GM11168 (cell line): ENCODE measurements at regions not wholly inside any gene's neighbourhood (a gene's known extent, or its start where the extent isn't known, plus 50 kb on each side); places are given as distances from the start of the nearest gene placed in this dataset.

Experiments used
- in situ Hi-C: fragments of 300-500 bp; cut with MboI; formaldehyde crosslinking; loops from one replicate; pipeline ENCODE4 v1.12.0; 2022; ENCODE audit warnings: low sequenced_read_pairs; ENCODE audit not compliant: unreplicated experiment

- in situ Hi-C loops = no loop called here
Observed at GRCh38 chr21:23801292-23801691, 1806.0 kb downstream of the MRPL39 start.

GRCh38 chr21:23799376-23799775 is 1807.9 kb downstream of the MRPL39 start:
- in situ Hi-C loops = no loop called here

GRCh38 chr21:23792300-23792699 is 1815.0 kb downstream of the MRPL39 start:
- in situ Hi-C loops = no loop called here

- in situ Hi-C loops = no loop called here
Observed at GRCh38 chr21:23789864-23790263, 1817.4 kb downstream of the MRPL39 start.

- in situ Hi-C loops = no loop called here
Observed at GRCh38 chr21:23780326-23780725, 1827.0 kb downstream of the MRPL39 start.

GRCh38 chr21:23743821-23744220 is 1863.5 kb downstream of the MRPL39 start:
- in situ Hi-C loops = no loop called here

- in situ Hi-C loops = no loop called here
Observed at GRCh38 chr21:23740463-23740862, 1866.8 kb downstream of the MRPL39 start.

GRCh38 chr21:23732776-23733175 is 1874.5 kb downstream of the MRPL39 start:
- in situ Hi-C loops = no loop called here

GRCh38 chr21:23729331-23729730 is 1878.0 kb downstream of the MRPL39 start:
- in situ Hi-C loops = no loop called here

- in situ Hi-C loops = no loop called here
Observed at GRCh38 chr21:23725576-23725975, 1881.7 kb downstream of the MRPL39 start.

GRCh38 chr21:23718446-23719285 is 1888.6 kb downstream of the MRPL39 start:
- in situ Hi-C loops = no loop called here

GRCh38 chr21:23712166-23712565 is 1895.1 kb downstream of the MRPL39 start:
- in situ Hi-C loops = no loop called here

- in situ Hi-C loops = no loop called here
Observed at GRCh38 chr21:23706431-23706830, 1900.8 kb downstream of the MRPL39 start.

- in situ Hi-C loops = no loop called here
Observed at GRCh38 chr21:23699402-23699801, 1907.9 kb downstream of the MRPL39 start.

- in situ Hi-C loops = no loop called here
Observed at GRCh38 chr21:23698619-23699018, 1908.7 kb downstream of the MRPL39 start.

- in situ Hi-C loops = no loop called here
Observed at GRCh38 chr21:23695443-23695842, 1911.8 kb downstream of the MRPL39 start.

- in situ Hi-C loops = no loop called here
Observed at GRCh38 chr21:23694390-23694789, 1912.9 kb downstream of the MRPL39 start.

- in situ Hi-C loops = no loop called here
Observed at GRCh38 chr21:23690316-23690715, 1917.0 kb downstream of the MRPL39 start.

GRCh38 chr21:23686737-23687523 is 1920.4 kb downstream of the MRPL39 start:
- in situ Hi-C loops = no loop called here

- in situ Hi-C loops = no loop called here
Observed at GRCh38 chr21:23684431-23684830, 1922.8 kb downstream of the MRPL39 start.

GRCh38 chr21:23664193-23664694 is 1943.0 kb downstream of the MRPL39 start:
- in situ Hi-C loops = no loop called here
